HEK293T (cell line): ENCODE measurements at regions not wholly inside any gene's neighbourhood (a gene's known extent, or its start where the extent isn't known, plus 50 kb on each side); places are given as distances from the start of the nearest gene placed in this dataset.

Experiments
- BHLHE40 ChIP-seq: fragments of 450-650 bp; IDR thresholded peaks from 2 replicates; pipeline ENCODE4 v1.6.1; 2016; ENCODE audit warnings: mild to moderate bottlenecking, moderate library complexity, borderline replicate concordance
- CTBP1 ChIP-seq: fragments of 450-650 bp; IDR thresholded peaks from 2 replicates; pipeline ENCODE4 v1.6.1; 2016; ENCODE audit warnings: borderline replicate concordance
- FOXK2 ChIP-seq: fragments of 450-650 bp; IDR thresholded peaks from 2 replicates; pipeline ENCODE4 v1.6.1; 2016; ENCODE audit warnings: mild to moderate bottlenecking
- FOXM1 ChIP-seq: fragments of 450-650 bp; IDR thresholded peaks from 2 replicates; pipeline ENCODE4 v1.6.1; 2017; ENCODE audit warnings: mild to moderate bottlenecking, borderline replicate concordance
- L3MBTL2 ChIP-seq: fragments of 450-650 bp; conservative IDR thresholded peaks from 2 replicates; pipeline ENCODE4 v1.6.1; 2016; ENCODE audit warnings: mild to moderate bottlenecking
- LEF1 ChIP-seq: fragments of 450-650 bp; IDR thresholded peaks from 2 replicates; pipeline ENCODE4 v1.6.1; 2017; ENCODE audit warnings: mild to moderate bottlenecking, borderline replicate concordance
- NFRKB ChIP-seq: fragments of 450-650 bp; IDR thresholded peaks from 2 replicates; pipeline ENCODE4 v1.6.1; 2016; ENCODE audit warnings: mild to moderate bottlenecking, moderate library complexity
- PKNOX1 ChIP-seq: fragments of 450-650 bp; IDR thresholded peaks from 2 replicates; pipeline ENCODE4 v1.6.1; 2016
- SP1 ChIP-seq: fragments of 450-650 bp; IDR thresholded peaks from 2 replicates; pipeline ENCODE4 v1.6.1; 2017
- SUZ12 ChIP-seq: fragments of 450-650 bp; IDR thresholded peaks from 2 replicates; pipeline ENCODE4 v1.6.1; 2016; ENCODE audit warnings: mild to moderate bottlenecking

GRCh38 chr15:36501063-36501678 is 78.3 kb upstream of the CDIN1 start:
- TF ChIP-seq SP1, result no peak
- no peak for TF ChIP-seq FOXK2
- TF ChIP-seq NFRKB, result no peak
- no peak for TF ChIP-seq FOXM1
- no peak for TF ChIP-seq BHLHE40
- TF ChIP-seq PKNOX1, result no peak
- no peak for TF ChIP-seq L3MBTL2
- TF ChIP-seq SUZ12, result no peak
- no peak for TF ChIP-seq CTBP1
- no peak for TF ChIP-seq LEF1
